ENCODE measurements at regions not wholly inside any gene's neighbourhood (a gene's known extent, or its start where the extent isn't known, plus 50 kb on each side); places are given as distances from the start of the nearest gene placed in this dataset.

- DNase-seq (ENCODE audit: low spot score) = no peak
- TF ChIP-seq, protein P1, sequence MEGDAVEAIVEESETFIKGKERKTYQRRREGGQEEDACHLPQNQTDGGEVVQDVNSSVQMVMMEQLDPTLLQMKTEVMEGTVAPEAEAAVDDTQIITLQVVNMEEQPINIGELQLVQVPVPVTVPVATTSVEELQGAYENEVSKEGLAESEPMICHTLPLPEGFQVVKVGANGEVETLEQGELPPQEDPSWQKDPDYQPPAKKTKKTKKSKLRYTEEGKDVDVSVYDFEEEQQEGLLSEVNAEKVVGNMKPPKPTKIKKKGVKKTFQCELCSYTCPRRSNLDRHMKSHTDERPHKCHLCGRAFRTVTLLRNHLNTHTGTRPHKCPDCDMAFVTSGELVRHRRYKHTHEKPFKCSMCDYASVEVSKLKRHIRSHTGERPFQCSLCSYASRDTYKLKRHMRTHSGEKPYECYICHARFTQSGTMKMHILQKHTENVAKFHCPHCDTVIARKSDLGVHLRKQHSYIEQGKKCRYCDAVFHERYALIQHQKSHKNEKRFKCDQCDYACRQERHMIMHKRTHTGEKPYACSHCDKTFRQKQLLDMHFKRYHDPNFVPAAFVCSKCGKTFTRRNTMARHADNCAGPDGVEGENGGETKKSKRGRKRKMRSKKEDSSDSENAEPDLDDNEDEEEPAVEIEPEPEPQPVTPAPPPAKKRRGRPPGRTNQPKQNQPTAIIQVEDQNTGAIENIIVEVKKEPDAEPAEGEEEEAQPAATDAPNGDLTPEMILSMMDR (IDR thresholded peaks at IDR 0.05) = no peak
- ATAC-seq (ENCODE audit: low FRiP score) = no peak
Observed at GRCh38 chr6:28696167-28696566, 170.5 kb downstream of the GPX5 start.

GRCh38 chr6:28696682-28697081, 171.0 kb downstream of the GPX5 start:
- no peak for ATAC-seq (ENCODE audit: low FRiP score)
- TF ChIP-seq, protein P1 (IDR thresholded peaks at IDR 0.05) = no peak
- DNase-seq (ENCODE audit: low spot score) = no peak

- DNase-seq (ENCODE audit: low spot score) (no peak), ATAC-seq (ENCODE audit: low FRiP score) (no peak)
- TF ChIP-seq, protein P1 (IDR thresholded peaks at IDR 0.05) = no peak
Observed at GRCh38 chr6:28707387-28708282, 182.0 kb downstream of the GPX5 start.

DNA sequence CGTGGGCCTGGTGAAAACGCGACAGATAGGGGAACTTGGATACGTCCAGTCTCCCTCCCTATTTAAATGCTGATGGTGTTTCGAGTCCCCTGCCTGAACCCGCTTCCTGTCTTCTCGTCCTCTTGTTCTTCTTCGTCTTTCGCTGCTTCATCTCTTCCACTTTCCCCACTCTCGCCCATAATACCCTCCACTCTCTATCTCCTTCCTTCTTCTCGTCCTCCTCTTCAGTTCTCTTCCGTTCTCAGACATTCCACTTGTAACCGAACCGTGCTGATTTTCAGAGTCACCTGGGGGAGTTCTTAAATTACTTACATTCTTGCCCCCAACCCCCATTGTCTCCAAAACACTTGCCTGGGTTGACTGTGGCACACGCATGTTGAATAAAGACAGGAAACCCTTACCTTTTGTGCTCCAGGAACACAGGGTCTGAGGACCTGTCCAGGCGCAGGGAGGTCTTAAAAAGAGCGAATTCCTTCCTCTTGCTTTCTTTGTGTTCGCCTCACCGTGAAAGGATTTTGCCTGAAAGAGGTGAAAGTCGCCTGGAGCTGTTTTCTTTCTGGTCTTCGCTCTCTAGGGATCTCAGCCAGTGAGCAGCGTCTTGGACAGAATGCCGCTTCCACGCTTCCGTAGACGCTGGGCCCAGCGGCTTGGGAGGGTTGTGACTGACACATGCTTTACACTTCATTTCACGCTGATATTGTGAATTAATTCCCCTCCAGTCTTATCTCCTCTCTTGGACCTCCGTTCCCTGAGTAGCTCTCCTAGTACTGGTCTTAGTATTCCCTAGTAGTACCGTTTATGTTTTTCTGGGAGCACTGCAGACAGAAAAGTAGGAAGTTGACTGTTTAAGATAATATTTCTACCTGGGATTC, 184.0 kb downstream of the GPX5 start:
- TF ChIP-seq, protein P1 (IDR thresholded peaks at IDR 0.05) = no peak
- DNase-seq (ENCODE audit: low spot score) (no peak), ATAC-seq (ENCODE audit: low FRiP score) (no peak)

DNA sequence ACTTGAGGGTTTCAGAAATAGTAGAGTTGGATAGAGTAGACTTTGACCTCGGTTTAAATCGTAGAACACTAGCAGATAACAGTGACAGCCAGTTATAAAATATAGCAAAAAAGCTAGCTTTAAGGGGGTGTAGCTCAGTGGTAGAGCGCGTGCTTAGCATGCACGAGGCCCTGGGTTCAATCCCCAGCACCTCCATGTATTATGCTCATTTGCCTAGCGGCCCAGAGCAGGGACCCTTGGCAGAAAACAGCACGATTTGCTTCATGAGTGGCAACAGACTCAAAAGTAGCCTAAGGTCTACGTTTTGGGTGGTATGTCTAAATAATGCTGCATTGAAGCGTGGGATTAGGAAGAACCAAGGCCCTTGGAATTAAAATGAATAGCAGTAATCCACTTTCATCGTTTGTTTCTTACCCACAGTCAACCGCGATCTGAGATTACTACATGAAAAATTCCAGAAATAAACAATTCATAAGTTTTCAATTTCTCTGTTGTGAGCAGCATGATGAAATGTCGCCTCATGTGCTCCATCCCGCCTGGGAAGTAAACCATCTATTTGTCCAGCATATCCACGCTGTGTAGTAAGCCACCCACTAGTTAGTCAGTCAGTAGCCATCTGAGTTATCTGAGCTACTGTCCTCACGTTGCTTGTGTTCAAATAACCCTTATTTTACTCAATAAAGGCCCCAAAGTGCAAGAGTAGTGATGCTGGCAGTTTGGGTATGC, 184.9 kb downstream of the GPX5 start:
- no peak for DNase-seq (ENCODE audit: low spot score)
- ATAC-seq (ENCODE audit: low FRiP score) = no peak
- TF ChIP-seq, protein P1 (IDR thresholded peaks at IDR 0.05) = no peak

GRCh38 chr6:28711325-28711724, 185.6 kb downstream of the GPX5 start:
- DNase-seq (ENCODE audit: low spot score) (no peak), ATAC-seq (ENCODE audit: low FRiP score) (no peak)
- TF ChIP-seq, protein P1 (IDR thresholded peaks at IDR 0.05) = no peak
